ENCODE measurements at regions not wholly inside any gene's neighbourhood (a gene's known extent, or its start where the extent isn't known, plus 50 kb on each side); places are given as distances from the start of the nearest gene placed in this dataset.
"Not testable (repeated sequence)": the region's sequence is repeated elsewhere in the genome, so short reads cannot be mapped to it uniquely, and the experiment has no call there.

GRCh38 chr11:91293119-91293518, 931.5 kb upstream of the FAT3 start:
- Histone ChIP-seq H2AFZ (ENCODE audit: low read length) (no peak overlapping the region), H3K36me3 (ENCODE audit: low read depth, low read length) (no peaks in the 10 kb centered on the region), H3K27ac (ENCODE audit: low read length) (no peak overlapping the region), H3K9me3 (ENCODE audit: low read length) (no peaks in the 10 kb centered on the region), H4K20me1 (ENCODE audit: low read length) (no peaks in the 10 kb centered on the region), H3K79me2 (ENCODE audit: low read length) (no peaks in the 10 kb centered on the region), H3K9ac (ENCODE audit: low read length) (no peak overlapping the region), H3K4me1 (ENCODE audit: insufficient read depth, low read length) (peaks cover 13% of the 10 kb centered on the region), H3K27me3 (ENCODE audit: low read length) (no peaks in the 10 kb centered on the region), H3K4me3 (ENCODE audit: low read length) (no peak overlapping the region), H3K9me2 (replicated peaks; ENCODE audit: low read length) (no peaks in the 10 kb centered on the region), H3K4me2 (ENCODE audit: low read length) (no peak overlapping the region), H3F3A (ENCODE audit: low read length, unreplicated experiment) (no peaks in the 10 kb centered on the region)
- ChIA-PET CTCF (no interaction called here), POLR2A (ENCODE audit: unreplicated experiment) (no interaction called here)
- intact Hi-C loops (cut with micrococcal nuclease): no loop called here
- ATAC-seq (no peak), DNase-seq (no peak)
- TF ChIP-seq EZH2 (IDR thresholded peaks at IDR 0.05; ENCODE audit: low read length, unreplicated experiment): no peak
- no peak for TF ChIP-seq EZH2phosphoT487 (IDR thresholded peaks at IDR 0.05; ENCODE audit: borderline replicate concordance, low read length)
- TF ChIP-seq CTCF (conservative IDR thresholded peaks at IDR 0.05; ENCODE audit: low read depth, low read length): no peak
- no TSS peak for BruUV-seq (replicated peaks)

GRCh38 chr11:91272089-91272488, 952.5 kb upstream of the FAT3 start:
- BruUV-seq (replicated peaks): no TSS peak
- Histone ChIP-seq H3K27me3 (ENCODE audit: low read length) (no peaks in the 10 kb centered on the region), H3K4me1 (ENCODE audit: insufficient read depth, low read length) (no peaks in the 10 kb centered on the region), H3K79me2 (ENCODE audit: low read length) (no peaks in the 10 kb centered on the region), H3K36me3 (ENCODE audit: low read depth, low read length) (no peaks in the 10 kb centered on the region), H3F3A (ENCODE audit: low read length, unreplicated experiment) (no peaks in the 10 kb centered on the region), H4K20me1 (ENCODE audit: low read length) (no peaks in the 10 kb centered on the region), H3K9ac (ENCODE audit: low read length) (no peak overlapping the region), H3K4me3 (ENCODE audit: low read length) (no peak overlapping the region), H3K9me3 (ENCODE audit: low read length) (no peaks in the 10 kb centered on the region), H3K4me2 (ENCODE audit: low read length) (no peak overlapping the region), H2AFZ (ENCODE audit: low read length) (no peak overlapping the region), H3K27ac (ENCODE audit: low read length) (no peak overlapping the region), H3K9me2 (replicated peaks; ENCODE audit: low read length) (no peaks in the 10 kb centered on the region)
- ChIA-PET CTCF (interaction anchor here (0.6 kb wide), 1 partner anchor 1771 kb away, joined by 3 read pairs; no protein-coding TSS in a partner anchor), POLR2A (ENCODE audit: unreplicated experiment) (no interaction called here)
- TF ChIP-seq CTCF (conservative IDR thresholded peaks at IDR 0.05; ENCODE audit: low read depth, low read length): no peak
- no peak for ATAC-seq
- DNase-seq: no peak
- intact Hi-C loops (cut with micrococcal nuclease): no loop called here

GRCh38 chr11:91268512-91269295, 955.9 kb upstream of the FAT3 start:
- H3F3A ChIP-seq (ENCODE audit: low read length, unreplicated experiment); H3K27ac ChIP-seq (ENCODE audit: low read length); H3K36me3 ChIP-seq (ENCODE audit: low read depth, low read length); H3K79me2 ChIP-seq (ENCODE audit: low read length); DNase-seq; H3K27me3 ChIP-seq (ENCODE audit: low read length); H4K20me1 ChIP-seq (ENCODE audit: low read length); H2AFZ ChIP-seq (ENCODE audit: low read length); POLR2A ChIA-PET (ENCODE audit: unreplicated experiment); H3K9me2 ChIP-seq (replicated peaks; ENCODE audit: low read length); H3K4me2 ChIP-seq (ENCODE audit: low read length); intact Hi-C loops (cut with micrococcal nuclease); H3K4me1 ChIP-seq (ENCODE audit: insufficient read depth, low read length); ATAC-seq; H3K9ac ChIP-seq (ENCODE audit: low read length); H3K4me3 ChIP-seq (ENCODE audit: low read length); CTCF ChIA-PET; H3K9me3 ChIP-seq (ENCODE audit: low read length); BruUV-seq (replicated peaks): not testable (repeated sequence)
